SK-N-SH (cell line): ENCODE measurements at regions not wholly inside any gene's neighbourhood (a gene's known extent, or its start where the extent isn't known, plus 50 kb on each side); places are given as distances from the start of the nearest gene placed in this dataset.
"Not testable (repeated sequence)": the region's sequence is repeated elsewhere in the genome, so short reads cannot be mapped to it uniquely, and the experiment has no call there.

Experiments used
- CTCF ChIA-PET: fragments of 300-600, 350-600 bp; formaldehyde crosslinking; extraction: SDS; loops from one replicate; lab custom pipeline; 2021; lab: Yijun Ruan, JAX
- POLR2A ChIA-PET: fragments of 350-600 bp; sonication (Branson Sonifier 250); formaldehyde crosslinking; extraction: SDS; loops from one replicate; lab custom pipeline; 2020; ENCODE audit warnings: antibody characterized with exemption, inconsistent platforms; lab: Yijun Ruan, JAX
- DNase-seq: peaks from one replicate; pipeline ENCODE4 v3.0.0; 2012
- H2AFZ ChIP-seq: fragments of 200-600 bp; sonication (generic); 2 replicates; pipeline ENCODE4 v1.8.1; 2016; ENCODE audit warnings: antibody characterized with exemption, mild to moderate bottlenecking, low read depth
- H3F3A ChIP-seq: fragments of 200-600 bp; sonication (generic); replicated peaks from 2 replicates; pipeline ENCODE3; 2016; ENCODE audit warnings: antibody characterized with exemption, mild to moderate bottlenecking; ENCODE audit not compliant: insufficient read depth
- H3K27ac ChIP-seq, 2 experiments: fragments of 200-500 bp in 1 of 2; fragments of 200-600 bp in 1 of 2; sonication (Bioruptor generic) in 1 of 2; sonication (generic), shearing (Covaris generic) in 1 of 2; 2 replicates each; pipeline versions ENCODE4 v1.5.1 to v1.6.1; 2014 to 2016; ENCODE audit warnings: low read depth in 2 of 2, inconsistent platforms in 1 of 2, low read length in 1 of 2, mild to moderate bottlenecking in 1 of 2, mixed read lengths in 1 of 2
- H3K27me3 ChIP-seq: fragments of 200-600 bp; sonication (generic), shearing (Covaris generic); 2 replicates; pipeline ENCODE4 v1.6.1; 2016; ENCODE audit warnings: mixed run types; ENCODE audit not compliant: insufficient read depth
- H3K36me3 ChIP-seq, 2 experiments: fragments of 200-500 bp in 1 of 2; fragments of 200-600 bp in 1 of 2; sonication (Bioruptor generic) in 1 of 2; sonication (generic) in 1 of 2; replicated peaks in 1 of 2; 2 replicates each; pipeline versions ENCODE3 to v1.5.1; 2014 to 2016; ENCODE audit warnings: low read length in 1 of 2, mild to moderate bottlenecking in 1 of 2; ENCODE audit not compliant: insufficient read depth in 2 of 2, control insufficient read depth in 1 of 2
- H3K4me1 ChIP-seq, 2 experiments: fragments of 200-500 bp in 1 of 2; fragments of 200-600 bp in 1 of 2; sonication (Bioruptor generic) in 1 of 2; sonication (generic), shearing (Covaris generic) in 1 of 2; 2 replicates each; pipeline versions ENCODE4 v1.5.1 to v1.6.1; 2014 to 2016; ENCODE audit warnings: low read depth in 1 of 2, low read length in 1 of 2, mixed run types in 1 of 2; ENCODE audit not compliant: insufficient read depth in 2 of 2, control insufficient read depth in 1 of 2
- H3K4me2 ChIP-seq: fragments of 200-600 bp; sonication (generic), shearing (Covaris generic); 2 replicates; pipeline ENCODE4 v1.6.1; 2017; ENCODE audit warnings: mixed run types
- H3K4me3 ChIP-seq, 2 experiments: fragments of 200-500 bp in 1 of 2; fragments of 200-600 bp in 1 of 2; sonication (Bioruptor generic) in 1 of 2; sonication (generic), shearing (Covaris generic) in 1 of 2; 2 replicates each; pipeline versions ENCODE4 v1.5.1 to v1.8.1; 2014 to 2016; ENCODE audit warnings: low read depth in 2 of 2, inconsistent platforms in 1 of 2, low read length in 1 of 2, mild to moderate bottlenecking in 1 of 2, mixed read lengths in 1 of 2, moderate library complexity in 1 of 2
- H3K79me2 ChIP-seq: fragments of 200-600 bp; sonication (generic); 2 replicates; pipeline ENCODE4 v1.8.1; 2017; ENCODE audit warnings: mild to moderate bottlenecking; ENCODE audit not compliant: insufficient read depth
- H3K9ac ChIP-seq: fragments of 200-600 bp; sonication (generic); 2 replicates; pipeline ENCODE4 v1.6.1; 2017; ENCODE audit warnings: mixed run types
- H3K9me2 ChIP-seq: fragments of 200-600 bp; sonication (generic); 2 replicates; pipeline ENCODE4 v1.6.1; 2017; ENCODE audit warnings: mixed run types
- H3K9me3 ChIP-seq: fragments of 200-600 bp; sonication (generic); 2 replicates; pipeline ENCODE4 v1.6.1; 2017; ENCODE audit warnings: mixed run types, mild to moderate bottlenecking, moderate library complexity
- H4K20me1 ChIP-seq: fragments of 200-600 bp; sonication (generic); 2 replicates; pipeline ENCODE4 v1.6.1; 2017; ENCODE audit warnings: mild to moderate bottlenecking, mixed run types; ENCODE audit not compliant: insufficient read depth
- CTCF ChIP-seq: fragments of 200-600 bp; sonication (generic); IDR thresholded peaks from 2 replicates; pipeline ENCODE4 v1.6.1; 2017; ENCODE audit warnings: antibody characterized with exemption, mild to moderate bottlenecking, moderate library complexity
- EZH2phosphoT487 ChIP-seq: fragments of 200-600 bp; sonication (generic); IDR thresholded peaks from 2 replicates; pipeline ENCODE4 v1.6.1; 2017; ENCODE audit warnings: low read depth, mixed run types, mild to moderate bottlenecking, antibody characterized with exemption, moderate library complexity, borderline replicate concordance
- FOSL2 ChIP-seq: IDR thresholded peaks from 2 replicates; pipeline ENCODE4 v1.4.0; 2012; ENCODE audit warnings: low read depth, mild to moderate bottlenecking, moderate library complexity, borderline replicate concordance
- FOXJ3 ChIP-seq: sonication (generic); formaldehyde crosslinking; IDR thresholded peaks from 2 replicates; pipeline ENCODE4 v1.5.1; 2020; ENCODE audit warnings: mild to moderate bottlenecking, missing genetic modification reagents
- GABPA ChIP-seq: IDR thresholded peaks from 2 replicates; pipeline ENCODE4 v1.4.0; 2012; ENCODE audit warnings: low read depth, mild to moderate bottlenecking
- IRF3 ChIP-seq: fragments of 150-350 bp; IDR thresholded peaks from 2 replicates; pipeline ENCODE4 v1.6.1; 2016; ENCODE audit warnings: mild to moderate bottlenecking, low read depth, low read length
- JUND ChIP-seq: IDR thresholded peaks from 2 replicates; pipeline ENCODE4 v1.4.0; 2012
- MAX ChIP-seq: IDR thresholded peaks from 2 replicates; pipeline ENCODE4 v1.4.0; 2012; ENCODE audit warnings: low read depth
- MEF2A ChIP-seq: IDR thresholded peaks from 2 replicates; pipeline ENCODE4 v1.4.0; 2012; ENCODE audit warnings: low read depth, borderline replicate concordance
- MXI1 ChIP-seq: IDR thresholded peaks from 2 replicates; pipeline ENCODE4 v1.6.1; 2012; ENCODE audit warnings: mild to moderate bottlenecking, low read depth, low read length, improper control_type of control experiment
- NRF1 ChIP-seq: IDR thresholded peaks from 2 replicates; pipeline ENCODE4 v1.6.1; 2012; ENCODE audit warnings: low read depth, mild to moderate bottlenecking, low read length
- PBX3 ChIP-seq: IDR thresholded peaks from 2 replicates; pipeline ENCODE4; 2012
- POLR2AphosphoS5 ChIP-seq: IDR thresholded peaks from 2 replicates; pipeline ENCODE4 v1.6.1; 2012; ENCODE audit warnings: low read depth, low read length
- REST ChIP-seq: IDR thresholded peaks from 2 replicates; pipeline ENCODE4 v1.6.1; 2012; ENCODE audit warnings: mild to moderate bottlenecking, low read depth, low read length, moderate library complexity
- RFX5 ChIP-seq: IDR thresholded peaks from 2 replicates; pipeline ENCODE4 v1.6.1; 2012; ENCODE audit warnings: mild to moderate bottlenecking, improper control_type of control experiment, low read length
- RXRA ChIP-seq: IDR thresholded peaks from 2 replicates; pipeline ENCODE4 v1.4.0; 2012; ENCODE audit warnings: low read depth, mild to moderate bottlenecking, borderline replicate concordance
- SMC3 ChIP-seq: IDR thresholded peaks from 2 replicates; pipeline ENCODE4 v1.6.1; 2012; ENCODE audit warnings: low read depth, low read length, improper control_type of control experiment
- TAF1 ChIP-seq: IDR thresholded peaks from 2 replicates; pipeline ENCODE4 v1.6.1; 2012; ENCODE audit warnings: low read depth, mild to moderate bottlenecking, low read length, moderate library complexity, borderline replicate concordance
- TCF12 ChIP-seq: IDR thresholded peaks from 2 replicates; pipeline ENCODE4 v1.4.0; 2012
- TEAD4 ChIP-seq: IDR thresholded peaks from 2 replicates; pipeline ENCODE4 v1.4.0; 2012; ENCODE audit warnings: mild to moderate bottlenecking, borderline replicate concordance; ENCODE audit not compliant: insufficient read depth
- YY1 ChIP-seq: IDR thresholded peaks from 2 replicates; pipeline ENCODE4 v1.4.0; 2012; ENCODE audit warnings: low read depth, mild to moderate bottlenecking
- WGBS: methylation state at CpG from one replicate; pipeline ENCODE4 v1.1.6; 2017; ENCODE audit warnings: low lambda C conversion rate; 5-methylcytosine and 5-hydroxymethylcytosine counted together

- TF ChIP-seq REST = no peak
- TF ChIP-seq JUND = no peak
- TF ChIP-seq, all 33 proteins: peak for 0
These were observed 158.4 kb downstream of the KCNJ2 start (continued) for GRCh38 chr17:70327723-70328122.

- Histone ChIP-seq H3F3A (no peaks in the 10 kb centered on the region), H4K20me1 (no peaks in the 10 kb centered on the region), H3K9me2 (no peaks in the 10 kb centered on the region), H3K36me3 (no peaks in the 10 kb centered on the region), H3K4me1 (no peaks in the 10 kb centered on the region), H2AFZ (no peak overlapping the region), H3K79me2 (no peaks in the 10 kb centered on the region), H3K27me3 (no peaks in the 10 kb centered on the region), H3K9me3 (no peaks in the 10 kb centered on the region), H3K4me3 (no peak overlapping the region), H3K4me2 (no peak overlapping the region), H3K9ac (no peak overlapping the region), H3K27ac (no peak overlapping the region)
- WGBS = 67% methylated on average over 2 of the region's 2 CpGs
- ChIA-PET POLR2A (no interaction called here), CTCF (interaction anchor here (0.9 to 1.4 kb wide), 2 partner anchors 12 to 800 kb away, joined by 4 to 6 read pairs; no protein-coding TSS in a partner anchor)
- DNase-seq = no peak
- TF ChIP-seq TCF12 (no peak), GABPA (no peak), IRF3 (no peak), FOXJ3 (CRISPR knock-in tag) (no peak), EZH2phosphoT487 (no peak), MXI1 (no peak), MEF2A (no peak), TEAD4 (no peak), YY1 (no peak), RFX5 (no peak), FOSL2 (no peak), SMC3 (no peak), MAX (no peak), TAF1 (no peak), NRF1 (no peak), CTCF (no peak), RXRA (no peak), JUND (no peak), PBX3 (no peak), POLR2AphosphoS5 (no peak)
These were observed 160.4 kb downstream of the KCNJ2 start for GRCh38 chr17:70329721-70330120.

- H3K4me2 ChIP-seq, H3F3A ChIP-seq, H3K9ac ChIP-seq, H3K79me2 ChIP-seq, H3K4me1 ChIP-seq, H3K36me3 ChIP-seq, H2AFZ ChIP-seq, H3K4me3 ChIP-seq, H3K27ac ChIP-seq, H3K9me2 ChIP-seq, DNase-seq, CTCF ChIA-PET, H3K27me3 ChIP-seq, H4K20me1 ChIP-seq, POLR2A ChIA-PET, H3K9me3 ChIP-seq: not testable (repeated sequence)
- WGBS = 100% methylated on average over 1 of the region's 1 CpG
These were observed 161.7 kb downstream of the KCNJ2 start for GRCh38 chr17:70331066-70331465.
